OCI-LY7 (cell line): ENCODE measurements at regions not wholly inside any gene's neighbourhood (a gene's known extent, or its start where the extent isn't known, plus 50 kb on each side); places are given as distances from the start of the nearest gene placed in this dataset.

Source experiments
- BruUV-seq: library from RNA; stranded (reverse); fragments of 400-500 nt; replicated peaks from 2 replicates; lab custom pipeline; 2021; lab: Mats Ljungman, UMichigan
- CTCF ChIA-PET: fragments of 300-600 bp; sonication (Branson Sonifier 250); formaldehyde crosslinking; loops from one replicate; lab custom pipeline; 2022; ENCODE audit warnings: antibody characterized with exemption; ENCODE audit not compliant: unreplicated experiment; lab: Charles Lee
- POLR2A ChIA-PET: fragments of 300-600 bp; sonication (Branson Sonifier 250); formaldehyde crosslinking; loops from one replicate; lab custom pipeline; 2022; ENCODE audit warnings: antibody characterized with exemption; lab: Charles Lee
- DNase-seq: peaks from one replicate; pipeline ENCODE4 v3.0.0-alpha.2; 2015; ENCODE audit warnings: low spot score
- H2AFZ ChIP-seq: fragments of 200-600 bp; sonication (generic), shearing (Covaris generic); 2 replicates; pipeline ENCODE4 v1.6.1; 2014; ENCODE audit warnings: mild to moderate bottlenecking, antibody characterized with exemption, low read length, moderate library complexity
- H3K27ac ChIP-seq: fragments of 200-600 bp; sonication (generic); 2 replicates; pipeline ENCODE4 v1.5.1; 2014; ENCODE audit warnings: mixed run types, low read depth, mild to moderate bottlenecking, moderate library complexity, low read length, inconsistent platforms; ENCODE audit not compliant: poor library complexity, severe bottlenecking
- H3K36me3 ChIP-seq: fragments of 200-600 bp; sonication (generic); 2 replicates; pipeline ENCODE4 v1.6.1; 2014; ENCODE audit warnings: mild to moderate bottlenecking, antibody characterized with exemption, low read length, moderate library complexity, mixed read lengths; ENCODE audit not compliant: insufficient read depth
- H3K4me1 ChIP-seq: fragments of 200-600 bp; sonication (generic); 2 replicates; pipeline ENCODE4 v1.5.1; 2014; ENCODE audit warnings: mild to moderate bottlenecking, low read length; ENCODE audit not compliant: insufficient read depth, poor library complexity, severe bottlenecking
- H3K4me2 ChIP-seq: fragments of 200-600 bp; sonication (generic); 2 replicates; pipeline ENCODE4 v1.6.1; 2014; ENCODE audit warnings: mild to moderate bottlenecking, low read length
- H3K4me3 ChIP-seq: fragments of 200-600 bp; sonication (generic); 2 replicates; pipeline ENCODE4 v1.5.1; 2014; ENCODE audit warnings: mild to moderate bottlenecking, low read depth, low read length; ENCODE audit not compliant: poor library complexity, severe bottlenecking
- H3K79me2 ChIP-seq: fragments of 200-600 bp; sonication (generic); 2 replicates; pipeline ENCODE4 v1.6.1; 2016; ENCODE audit warnings: low read depth, mild to moderate bottlenecking, low read length, moderate library complexity, mixed read lengths; ENCODE audit not compliant: insufficient read depth
- H3K9me2 ChIP-seq: fragments of 200-600 bp; sonication (generic); 2 replicates; pipeline ENCODE4 v1.6.1; 2016; ENCODE audit warnings: mild to moderate bottlenecking, low read length, mixed read lengths; ENCODE audit not compliant: insufficient read depth
- H3K9me3 ChIP-seq: fragments of 200-600 bp; sonication (generic); 2 replicates; pipeline ENCODE4 v1.6.1; 2014; ENCODE audit warnings: mild to moderate bottlenecking, mixed run types, low read length, mixed read lengths
- H4K20me1 ChIP-seq: fragments of 200-600 bp; sonication (generic); 2 replicates; pipeline ENCODE4 v1.6.1; 2014; ENCODE audit warnings: mild to moderate bottlenecking, antibody characterized with exemption, low read length, moderate library complexity, mixed read lengths; ENCODE audit not compliant: insufficient read depth
- CTCF ChIP-seq: fragments of 200-600 bp; sonication (generic); conservative IDR thresholded peaks from 2 replicates; pipeline ENCODE4 v1.5.1; 2014; ENCODE audit warnings: mild to moderate bottlenecking, antibody characterized with exemption, low read length, moderate library complexity, mixed read lengths
- EZH2phosphoT487 ChIP-seq: fragments of 200-600 bp; sonication (generic); IDR thresholded peaks from 2 replicates; pipeline ENCODE4 v1.6.1; 2018; ENCODE audit warnings: low read depth, borderline replicate concordance, mild to moderate bottlenecking, mixed run types, antibody characterized with exemption, low read length, moderate library complexity, mixed read lengths
- intact Hi-C: fragments of 100-400 bp; cut with micrococcal nuclease; formaldehyde crosslinking; loops from one replicate; pipeline ENCODE4 v1.10.0; 2022; ENCODE audit not compliant: unreplicated experiment

GRCh38 chr10:9911488-9911887, 1106.2 kb upstream of the CELF2 start:
- POLR2A ChIA-PET = interaction anchor here (0.6 kb wide), 1 partner anchor 304 kb away, joined by 3 read pairs; no protein-coding TSS in a partner anchor
- no peaks in the 10 kb centered on the region for H3K9me3 ChIP-seq
- BruUV-seq = no TSS peak
- H2AFZ ChIP-seq = no peak overlapping the region
- TF ChIP-seq CTCF (no peak), EZH2phosphoT487 (no peak)
- no peaks in the 10 kb centered on the region for H4K20me1 ChIP-seq
- H3K36me3 ChIP-seq = no peaks in the 10 kb centered on the region
- no peak overlapping the region for H3K27ac ChIP-seq
- no peaks in the 10 kb centered on the region for H3K79me2 ChIP-seq
- H3K4me3 ChIP-seq = no peak overlapping the region
- CTCF ChIA-PET = no interaction called here
- no peak for DNase-seq
- no peaks in the 10 kb centered on the region for H3K4me1 ChIP-seq
- intact Hi-C loops = no loop called here
- H3K9me2 ChIP-seq = no peaks in the 10 kb centered on the region
- no peak overlapping the region for H3K4me2 ChIP-seq

GRCh38 chr10:9913876-9914514, 1103.7 kb upstream of the CELF2 start:
- CTCF ChIA-PET = no interaction called here

More at GRCh38 chr10:9913876-9914514, 1103.7 kb upstream of the CELF2 start:
- H3K79me2 ChIP-seq = no peaks in the 10 kb centered on the region
- POLR2A ChIA-PET = no interaction called here
- no peak for DNase-seq
- no peaks in the 10 kb centered on the region for H3K9me3 ChIP-seq
- H3K4me1 ChIP-seq = no peaks in the 10 kb centered on the region
- no peak overlapping the region for H3K27ac ChIP-seq
- TF ChIP-seq EZH2phosphoT487 (no peak), CTCF (no peak)
- intact Hi-C loops = no loop called here
- no peak overlapping the region for H3K4me3 ChIP-seq
- H3K9me2 ChIP-seq = no peaks in the 10 kb centered on the region
- H2AFZ ChIP-seq = no peak overlapping the region
- H3K36me3 ChIP-seq = no peaks in the 10 kb centered on the region
- no TSS peak for BruUV-seq
- H3K4me2 ChIP-seq = no peak overlapping the region
- no peaks in the 10 kb centered on the region for H4K20me1 ChIP-seq
